H1 (cell line): ENCODE measurements at regions not wholly inside any gene's neighbourhood (a gene's known extent, or its start where the extent isn't known, plus 50 kb on each side); places are given as distances from the start of the nearest gene placed in this dataset.

Source experiments
- ASH2L ChIP-seq: fragments of 200-600, 300-600 bp; sonication (generic); IDR thresholded peaks from one replicate; pipeline ENCODE4 v1.7.1; 2017; ENCODE audit warnings: low read length
- CTCF ChIP-seq, 3 experiments: IDR thresholded peaks; 1 replicate in 2 of 3; 2 replicates in 1 of 3; pipeline versions ENCODE4 v1.5.1 to v1.6.1; 2011; ENCODE audit warnings: low read length in 3 of 3, mild to moderate bottlenecking in 3 of 3, inconsistent platforms in 2 of 3, low read depth in 1 of 3, moderate library complexity in 1 of 3; ENCODE audit not compliant: insufficient read depth in 1 of 3; ENCODE audit errors: control extremely low read depth in 1 of 3
- EP300 ChIP-seq, 2 experiments: IDR thresholded peaks; 1 replicate in 1 of 2; 2 replicates in 1 of 2; pipeline ENCODE4 v1.6.1; 2011 to 2012; ENCODE audit warnings: low read depth in 2 of 2, low read length in 2 of 2, mild to moderate bottlenecking in 2 of 2, borderline replicate concordance in 1 of 2, inconsistent platforms in 1 of 2, moderate library complexity in 1 of 2
- EZH2 ChIP-seq: fragments of 200-600 bp; sonication (generic); IDR thresholded peaks from 2 replicates; pipeline ENCODE4 v1.7.1; 2012; ENCODE audit warnings: low read depth, mild to moderate bottlenecking, moderate library complexity, low read length, inconsistent platforms; ENCODE audit not compliant: severe bottlenecking
- RFX5 ChIP-seq: IDR thresholded peaks from 2 replicates; pipeline ENCODE4 v1.6.1; 2011; ENCODE audit warnings: low read depth, low read length, improper control_type of control experiment, borderline replicate concordance
- SP1 ChIP-seq: IDR thresholded peaks from 2 replicates; pipeline ENCODE4 v1.6.1; 2011; ENCODE audit warnings: low read depth, low read length

- TF ChIP-seq SP1 (no peak), EZH2 (no peak), EP300 (IDR thresholded peaks at IDR 0.05; ENCODE audit: borderline replicate concordance in 1 of 2, low read depth in 2 of 2, low read length in 2 of 2) (no peak), RFX5 (no peak), ASH2L (no peak), CTCF (IDR thresholded peaks at IDR 0.05; ENCODE audit: control extremely low read depth in 1 of 3, insufficient read depth in 1 of 3, low read depth in 1 of 3, low read length in 3 of 3) (no peak)
Observed at GRCh38 chrX:15151267-15152186, 118.4 kb downstream of the ASB9 start.
